H9 (cell line): ENCODE measurements at regions not wholly inside any gene's neighbourhood (a gene's known extent, or its start where the extent isn't known, plus 50 kb on each side); places are given as distances from the start of the nearest gene placed in this dataset.

Experiments
- DNase-seq: peaks from one replicate; pipeline ENCODE4 v3.0.0-alpha.2; 2017
- H2AFZ ChIP-seq: one replicate; pipeline ENCODE4 v1.6.1; 2013; ENCODE audit warnings: mild to moderate bottlenecking, low read length, control low read depth, moderate library complexity
- H2AK5ac ChIP-seq: 2 replicates; pipeline ENCODE4 v1.6.1; 2013; ENCODE audit warnings: low read length, control low read depth, mixed read lengths; ENCODE audit not compliant: insufficient read length
- H2BK120ac ChIP-seq: one replicate; pipeline ENCODE4 v1.6.1; 2013; ENCODE audit warnings: low read depth, mild to moderate bottlenecking, low read length, control low read depth, inconsistent platforms; ENCODE audit not compliant: poor library complexity, severe bottlenecking
- H2BK12ac ChIP-seq: 2 replicates; pipeline ENCODE4 v1.6.1; 2013; ENCODE audit warnings: low read length, control low read depth, mixed read lengths, low read depth; ENCODE audit not compliant: insufficient read length
- H2BK15ac ChIP-seq: 2 replicates; pipeline ENCODE4 v1.6.1; 2013; ENCODE audit warnings: low read depth, low read length, control low read depth
- H2BK20ac ChIP-seq: one replicate; pipeline ENCODE4 v1.6.1; 2013; ENCODE audit warnings: low read depth, mild to moderate bottlenecking, low read length, control low read depth, inconsistent platforms; ENCODE audit not compliant: poor library complexity, severe bottlenecking
- H2BK5ac ChIP-seq: 2 replicates; pipeline ENCODE4 v1.6.1; 2013; ENCODE audit warnings: low read length, control low read depth, mixed read lengths; ENCODE audit not compliant: insufficient read length
- H3K14ac ChIP-seq: 2 replicates; pipeline ENCODE4 v1.6.1; 2013; ENCODE audit warnings: low read length, control low read depth; ENCODE audit not compliant: insufficient read depth
- H3K18ac ChIP-seq: 2 replicates; pipeline ENCODE4 v1.6.1; 2013; ENCODE audit warnings: low read depth, mild to moderate bottlenecking, mixed read lengths, low read length, control low read depth; ENCODE audit not compliant: insufficient read length
- H3K23ac ChIP-seq: 2 replicates; pipeline ENCODE4 v1.6.1; 2013; ENCODE audit warnings: low read length, control low read depth, mixed read lengths, low read depth; ENCODE audit not compliant: insufficient read length
- H3K23me2 ChIP-seq: 2 replicates; pipeline ENCODE4 v1.6.1; 2013; ENCODE audit warnings: low read depth, mild to moderate bottlenecking, mixed read lengths, low read length, control low read depth; ENCODE audit not compliant: insufficient read length, poor library complexity, severe bottlenecking
- H3K27ac ChIP-seq: 2 replicates; pipeline ENCODE4 v1.5.1; 2013; ENCODE audit warnings: low read length, control low read depth, mixed read lengths, low read depth; ENCODE audit not compliant: insufficient read length
- H3K27me3 ChIP-seq: 2 replicates; pipeline ENCODE4 v1.6.1; 2013; ENCODE audit warnings: low read length, control low read depth, inconsistent platforms; ENCODE audit not compliant: insufficient read depth
- H3K4ac ChIP-seq: 2 replicates; pipeline ENCODE4 v1.6.1; 2013; ENCODE audit warnings: low read depth, mild to moderate bottlenecking, control low read depth, inconsistent platforms, low read length, moderate library complexity
- H3K4me1 ChIP-seq: 2 replicates; pipeline ENCODE4 v1.6.1; 2013; ENCODE audit warnings: low read length, control low read depth, inconsistent platforms; ENCODE audit not compliant: insufficient read depth
- H3K4me2 ChIP-seq: 2 replicates; pipeline ENCODE4 v1.6.1; 2013; ENCODE audit warnings: low read length, control low read depth, mixed read lengths; ENCODE audit not compliant: insufficient read length, insufficient read depth
- H3K56ac ChIP-seq: 2 replicates; pipeline ENCODE4 v1.6.1; 2013; ENCODE audit warnings: low read depth, mild to moderate bottlenecking, mixed read lengths, low read length, control low read depth; ENCODE audit not compliant: insufficient read length
- H3K79me1 ChIP-seq: 2 replicates; pipeline ENCODE4 v1.6.1; 2013; ENCODE audit warnings: low read depth, mild to moderate bottlenecking, moderate library complexity, low read length, control low read depth, inconsistent platforms; ENCODE audit not compliant: insufficient read depth, poor library complexity, severe bottlenecking
- H3K79me2 ChIP-seq: 2 replicates; pipeline ENCODE4 v1.6.1; 2013; ENCODE audit warnings: low read length, control low read depth, inconsistent platforms; ENCODE audit not compliant: insufficient read depth
- H3K9ac ChIP-seq: 2 replicates; pipeline ENCODE4 v1.6.1; 2013; ENCODE audit warnings: low read length, control low read depth, mixed read lengths; ENCODE audit not compliant: insufficient read length; ENCODE audit errors: extremely low read depth
- H3K9me3 ChIP-seq: one replicate; pipeline ENCODE4 v1.6.1; 2013; ENCODE audit warnings: low read depth, low read length, inconsistent platforms; ENCODE audit not compliant: control insufficient read depth
- H3T11ph ChIP-seq: one replicate; pipeline ENCODE4 v1.6.1; 2013; ENCODE audit warnings: mild to moderate bottlenecking, low read length, control low read depth, inconsistent platforms
- H4K20me1 ChIP-seq: one replicate; pipeline ENCODE4 v1.6.1; 2013; ENCODE audit not compliant: control insufficient read depth, insufficient read length, insufficient read depth
- H4K5ac ChIP-seq: 2 replicates; pipeline ENCODE4 v1.6.1; 2013; ENCODE audit warnings: low read depth, mild to moderate bottlenecking, mixed read lengths, low read length, control low read depth; ENCODE audit not compliant: insufficient read length
- H4K8ac ChIP-seq: replicated peaks from 2 replicates; pipeline ENCODE4 v1.6.1; 2013; ENCODE audit warnings: low read length, control low read depth, mixed read lengths, low read depth; ENCODE audit not compliant: insufficient read length
- H4K91ac ChIP-seq: 2 replicates; pipeline ENCODE4 v1.6.1; 2013; ENCODE audit warnings: low read depth, mild to moderate bottlenecking, moderate library complexity, mixed read lengths, low read length, control low read depth; ENCODE audit not compliant: insufficient read length
- H3K27ac Mint-ChIP-seq, 3 experiments: 2 replicates in 2 of 3; 3 replicates in 1 of 3; pipeline ENCODE4 v1.8.0; 2020 to 2021; ENCODE audit warnings: mixed read lengths in 3 of 3, mild to moderate bottlenecking in 1 of 3, moderate library complexity in 1 of 3
- H3K27me3 Mint-ChIP-seq: 2 replicates; pipeline ENCODE4 v1.8.0; 2021; ENCODE audit warnings: low read depth, mild to moderate bottlenecking, moderate library complexity, mixed read lengths
- H3K36me3 Mint-ChIP-seq, 3 experiments: 2 replicates in 2 of 3; 3 replicates in 1 of 3; pipeline ENCODE4 v1.8.0; 2020 to 2021; ENCODE audit warnings: low read depth in 3 of 3, mixed read lengths in 3 of 3; ENCODE audit not compliant: insufficient read depth in 1 of 3
- H3K4me1 Mint-ChIP-seq, 2 experiments: 2 replicates each; pipeline ENCODE4 v1.8.0; 2020; ENCODE audit warnings: mixed read lengths in 2 of 2
- H3K4me3 Mint-ChIP-seq, 2 experiments: 2 replicates in 1 of 2; 3 replicates in 1 of 2; pipeline ENCODE4 v1.8.0; 2020 to 2021; ENCODE audit warnings: mild to moderate bottlenecking in 2 of 2, mixed read lengths in 2 of 2, moderate library complexity in 1 of 2
- H3K9me3 Mint-ChIP-seq, 2 experiments: 2 replicates in 1 of 2; 3 replicates in 1 of 2; pipeline ENCODE4 v1.8.0; 2020; ENCODE audit warnings: mild to moderate bottlenecking in 2 of 2, mixed read lengths in 2 of 2, moderate library complexity in 1 of 2
- CTCF ChIP-seq: fragments of 200-600 bp; sonication (generic); conservative IDR thresholded peaks from 3 replicates; pipeline ENCODE4 v1.8.0; 2021; ENCODE audit warnings: antibody characterized with exemption, mild to moderate bottlenecking
- WGBS: extraction: QIAGEN DNeasy Blood & Tissue Kit; methylation state at CpG from one replicate; pipeline ENCODE4 v1.1.7; 2013; ENCODE audit warnings: missing lambda C conversion rate, low lambda C conversion rate, mixed read lengths; ENCODE audit not compliant: insufficient read length; ENCODE audit errors: extremely low coverage; 5-methylcytosine and 5-hydroxymethylcytosine counted together

- Histone ChIP-seq H3K23me2 (no peaks in the 10 kb centered on the region), H3K9ac (no peak overlapping the region), H3K4me1 (peaks cover 13% of the 10 kb centered on the region; the same call in 1 of the 2 replicates), H3K27ac (no peak overlapping the region), H3T11ph (no peak overlapping the region), H3K18ac (no peak overlapping the region), H2BK20ac (no peak overlapping the region), H2BK120ac (no peak overlapping the region), H3K23ac (no peak overlapping the region), H4K5ac (no peak overlapping the region), H3K4ac (no peak overlapping the region), H3K14ac (no peak overlapping the region), H3K56ac (no peak overlapping the region), H2BK12ac (no peak overlapping the region), H3K4me2 (no peak overlapping the region), H4K91ac (no peak overlapping the region), H3K79me1 (no peaks in the 10 kb centered on the region), H2BK5ac (no peak overlapping the region), H3K27me3 (no peaks in the 10 kb centered on the region), H4K8ac (no peak overlapping the region), H4K20me1 (no peaks in the 10 kb centered on the region), H2AK5ac (no peak overlapping the region), H2AFZ (no peak overlapping the region), H2BK15ac (no peak overlapping the region), H3K79me2 (no peaks in the 10 kb centered on the region), H3K9me3 (no peaks in the 10 kb centered on the region)
- no peak for TF ChIP-seq CTCF
- H3K4me3 Mint-ChIP-seq, result no peak overlapping the region
- H3K9me3 Mint-ChIP-seq, result no peaks in the 10 kb centered on the region; a peak in 2 of 5 replicates
- H3K27me3 Mint-ChIP-seq, result peaks cover 16% of the 10 kb centered on the region
- H3K4me1 Mint-ChIP-seq, result peaks cover 54 to 57% of the 10 kb centered on the region in 2 experiments
- WGBS, result no CpG with 5 or more reads among the region's 2 CpGs
- H3K36me3 Mint-ChIP-seq, result peaks cover 0 to 4% (median 0%) of the 10 kb centered on the region in 3 experiments; a peak in 3 of 7 replicates
- H3K27ac Mint-ChIP-seq, result no peak overlapping the region
- DNase-seq, result no peak
Measured at GRCh38 chr9:89807682-89808075, 202.9 kb downstream of the GADD45G start.
